ENCODE measurements at regions not wholly inside any gene's neighbourhood (a gene's known extent, or its start where the extent isn't known, plus 50 kb on each side); places are given as distances from the start of the nearest gene placed in this dataset.

DNA sequence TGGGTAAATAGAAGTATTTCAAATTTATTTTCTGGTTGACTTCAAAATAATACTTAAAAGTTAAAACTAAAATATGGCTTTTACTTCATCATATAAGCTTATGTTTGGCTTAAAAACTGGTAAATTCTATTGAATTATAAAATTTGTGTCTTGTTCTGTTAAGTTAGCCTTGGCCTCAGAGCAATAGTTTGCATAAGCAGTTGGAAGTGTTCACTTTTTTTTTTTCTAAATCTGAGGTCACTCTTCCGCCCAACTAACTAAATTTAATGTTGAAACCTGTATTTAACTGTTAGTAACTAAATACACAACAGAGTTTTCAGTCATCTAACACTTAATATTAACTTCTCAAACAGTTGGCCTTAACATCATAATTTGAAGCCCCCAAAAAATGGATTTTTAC is 871.7 kb upstream of the ADAMTS5 start:
- no peaks in the 10 kb centered on the region for H3K27me3 ChIP-seq
- no peak overlapping the region for H3K4me3 ChIP-seq
- peaks cover 5% of the 10 kb centered on the region for H3K4me1 ChIP-seq (ENCODE audit: insufficient read depth)
- TF ChIP-seq EZH2phosphoT487 (IDR thresholded peaks at IDR 0.05; ENCODE audit: low read depth, severe bottlenecking, unreplicated experiment), result no peak
- no peak for TF ChIP-seq EZH2 (IDR thresholded peaks at IDR 0.05; ENCODE audit: borderline replicate concordance)
- TF ChIP-seq, protein P1, sequence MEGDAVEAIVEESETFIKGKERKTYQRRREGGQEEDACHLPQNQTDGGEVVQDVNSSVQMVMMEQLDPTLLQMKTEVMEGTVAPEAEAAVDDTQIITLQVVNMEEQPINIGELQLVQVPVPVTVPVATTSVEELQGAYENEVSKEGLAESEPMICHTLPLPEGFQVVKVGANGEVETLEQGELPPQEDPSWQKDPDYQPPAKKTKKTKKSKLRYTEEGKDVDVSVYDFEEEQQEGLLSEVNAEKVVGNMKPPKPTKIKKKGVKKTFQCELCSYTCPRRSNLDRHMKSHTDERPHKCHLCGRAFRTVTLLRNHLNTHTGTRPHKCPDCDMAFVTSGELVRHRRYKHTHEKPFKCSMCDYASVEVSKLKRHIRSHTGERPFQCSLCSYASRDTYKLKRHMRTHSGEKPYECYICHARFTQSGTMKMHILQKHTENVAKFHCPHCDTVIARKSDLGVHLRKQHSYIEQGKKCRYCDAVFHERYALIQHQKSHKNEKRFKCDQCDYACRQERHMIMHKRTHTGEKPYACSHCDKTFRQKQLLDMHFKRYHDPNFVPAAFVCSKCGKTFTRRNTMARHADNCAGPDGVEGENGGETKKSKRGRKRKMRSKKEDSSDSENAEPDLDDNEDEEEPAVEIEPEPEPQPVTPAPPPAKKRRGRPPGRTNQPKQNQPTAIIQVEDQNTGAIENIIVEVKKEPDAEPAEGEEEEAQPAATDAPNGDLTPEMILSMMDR (IDR thresholded peaks at IDR 0.05; ENCODE audit: poor library complexity), result no peak
- no peaks in the 10 kb centered on the region for H3K9me3 ChIP-seq (ENCODE audit: low read depth)
- no peak overlapping the region for H3K27ac ChIP-seq
- no peak overlapping the region for H3K4me2 ChIP-seq
- no peaks in the 10 kb centered on the region for H4K20me1 ChIP-seq (ENCODE audit: insufficient read depth, poor library complexity, severe bottlenecking)
- H2AFZ ChIP-seq, result no peak overlapping the region
- H3K36me3 ChIP-seq (replicated peaks; ENCODE audit: insufficient read depth, low read depth), result no peaks in the 10 kb centered on the region
- no peaks in the 10 kb centered on the region for H3K9me2 ChIP-seq (replicated peaks; ENCODE audit: insufficient read depth)
- H3K79me2 ChIP-seq, result no peaks in the 10 kb centered on the region
- no peak for DNase-seq (ENCODE audit: low spot score)
- 97% methylated on average over 1 of the region's 1 CpG for WGBS (ENCODE audit: low lambda C conversion rate, missing lambda C conversion rate)

DNA sequence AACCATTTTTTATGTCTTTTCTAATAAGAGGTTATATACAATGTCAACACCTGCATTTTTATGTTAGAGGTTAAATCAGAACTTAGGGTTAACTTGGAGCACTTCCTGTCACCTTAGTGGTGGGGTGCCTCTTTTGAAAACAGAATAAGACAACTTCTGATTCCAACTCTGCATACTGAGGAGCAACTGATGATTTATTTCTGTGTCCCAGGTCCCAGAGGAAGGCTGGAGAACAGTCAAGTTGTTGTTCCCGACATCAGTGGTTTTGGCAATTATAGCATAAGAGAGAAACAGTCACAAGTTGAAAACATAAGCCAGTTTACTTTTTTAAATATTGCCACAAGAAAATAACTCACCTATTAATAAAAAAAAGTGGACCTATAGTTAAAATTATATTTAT is 871.0 kb upstream of the ADAMTS5 start:
- Histone ChIP-seq H3K79me2 (no peaks in the 10 kb centered on the region), H4K20me1 (ENCODE audit: insufficient read depth, poor library complexity, severe bottlenecking) (no peaks in the 10 kb centered on the region), H3K9me2 (replicated peaks; ENCODE audit: insufficient read depth) (no peaks in the 10 kb centered on the region), H3K4me1 (ENCODE audit: insufficient read depth) (peaks cover 5% of the 10 kb centered on the region), H3K36me3 (replicated peaks; ENCODE audit: insufficient read depth, low read depth) (no peaks in the 10 kb centered on the region), H3K27ac (no peak overlapping the region), H3K9me3 (ENCODE audit: low read depth) (no peaks in the 10 kb centered on the region), H3K27me3 (no peaks in the 10 kb centered on the region), H3K4me3 (no peak overlapping the region), H3K4me2 (no peak overlapping the region), H2AFZ (no peak overlapping the region)
- TF ChIP-seq EZH2 (IDR thresholded peaks at IDR 0.05; ENCODE audit: borderline replicate concordance), result no peak
- TF ChIP-seq EZH2phosphoT487 (IDR thresholded peaks at IDR 0.05; ENCODE audit: low read depth, severe bottlenecking, unreplicated experiment), result no peak
- TF ChIP-seq, protein P1 (IDR thresholded peaks at IDR 0.05; ENCODE audit: poor library complexity), result no peak
- 90% methylated on average over 1 of the region's 1 CpG for WGBS (ENCODE audit: low lambda C conversion rate, missing lambda C conversion rate)
- DNase-seq (ENCODE audit: low spot score), result no peak

DNA sequence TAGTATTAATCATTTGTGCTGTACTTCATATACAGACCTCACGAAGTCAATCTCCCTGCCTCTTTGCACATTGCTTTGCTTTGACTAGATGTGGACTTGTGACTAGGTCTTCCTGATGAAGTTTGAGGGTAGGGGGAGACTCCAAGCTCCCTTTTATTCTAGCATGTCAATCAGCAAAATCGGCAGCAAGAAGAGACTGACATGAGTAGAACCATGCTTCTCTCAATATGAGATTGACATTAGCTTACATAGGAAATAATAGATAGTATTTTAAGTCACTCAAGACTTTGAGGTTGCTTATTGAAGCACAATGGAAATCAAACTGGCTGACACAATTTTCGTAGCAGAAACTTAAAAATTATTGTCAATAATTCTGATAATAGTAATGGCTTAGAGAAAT is 866.4 kb upstream of the ADAMTS5 start:
- 77% methylated on average over 3 of the region's 3 CpGs for WGBS (ENCODE audit: low lambda C conversion rate, missing lambda C conversion rate)
- peaks cover 5% of the 10 kb centered on the region for H3K4me1 ChIP-seq (ENCODE audit: insufficient read depth)
- H3K9me3 ChIP-seq (ENCODE audit: low read depth), result no peaks in the 10 kb centered on the region
- no peak for TF ChIP-seq EZH2phosphoT487 (IDR thresholded peaks at IDR 0.05; ENCODE audit: low read depth, severe bottlenecking, unreplicated experiment)
- TF ChIP-seq EZH2 (IDR thresholded peaks at IDR 0.05; ENCODE audit: borderline replicate concordance), result no peak
- TF ChIP-seq, protein P1 (IDR thresholded peaks at IDR 0.05; ENCODE audit: poor library complexity), result no peak
- H3K79me2 ChIP-seq, result no peaks in the 10 kb centered on the region
- DNase-seq (ENCODE audit: low spot score), result no peak
- no peaks in the 10 kb centered on the region for H3K9me2 ChIP-seq (replicated peaks; ENCODE audit: insufficient read depth)
- H2AFZ ChIP-seq, result no peak overlapping the region
- no peaks in the 10 kb centered on the region for H3K27me3 ChIP-seq
- H4K20me1 ChIP-seq (ENCODE audit: insufficient read depth, poor library complexity, severe bottlenecking), result no peaks in the 10 kb centered on the region
- H3K4me3 ChIP-seq, result no peak overlapping the region
- H3K36me3 ChIP-seq (replicated peaks; ENCODE audit: insufficient read depth, low read depth), result no peaks in the 10 kb centered on the region
- H3K4me2 ChIP-seq, result no peak overlapping the region
- no peak overlapping the region for H3K27ac ChIP-seq
